ENCODE measurements at regions not wholly inside any gene's neighbourhood (a gene's known extent, or its start where the extent isn't known, plus 50 kb on each side); places are given as distances from the start of the nearest gene placed in this dataset.

- Histone ChIP-seq H2AFZ (ENCODE audit: low read depth, low read length, severe bottlenecking) (no peak overlapping the region), H3F3A (ENCODE audit: insufficient read depth) (no peaks in the 10 kb centered on the region), H3K4me3 (ENCODE audit: insufficient read depth, low read length, poor library complexity, severe bottlenecking) (no peak overlapping the region), H3K9ac (ENCODE audit: low read length) (no peak overlapping the region), H3K36me3 (ENCODE audit: low read length) (no peaks in the 10 kb centered on the region), H3K27me3 (ENCODE audit: low read length) (no peaks in the 10 kb centered on the region), H3K4me2 (ENCODE audit: low read depth, low read length, poor library complexity, severe bottlenecking) (no peak overlapping the region), H3K9me3 (ENCODE audit: insufficient read depth, low read length) (0 out of 2 replicates have a peak, but pooled peaks cover 2% of the 10 kb centered on the region), H3K9me2 (replicated peaks; ENCODE audit: insufficient read depth, low read length) (no peaks in the 10 kb centered on the region), H3K79me2 (ENCODE audit: insufficient read depth, low read length) (no peaks in the 10 kb centered on the region), H4K20me1 (ENCODE audit: low read depth, low read length) (no peaks in the 10 kb centered on the region), H3K27ac (ENCODE audit: low read depth, low read length) (no peak overlapping the region)
- TF ChIP-seq CTCF (IDR thresholded peaks at IDR 0.05; ENCODE audit: insufficient read depth, low read length, poor library complexity, severe bottlenecking) (no peak), EZH2phosphoT487 (conservative IDR thresholded peaks at IDR 0.05; ENCODE audit: low read length) (no peak)
Measured at GRCh38 chr4:134393592-134393991, 192.0 kb upstream of the PABPC4L start.

- H2AFZ ChIP-seq (ENCODE audit: low read depth, low read length, severe bottlenecking) = peak overlapping the region; percentile 13
- H3K9me2 ChIP-seq (replicated peaks; ENCODE audit: insufficient read depth, low read length) = no peaks in the 10 kb centered on the region
- no peaks in the 10 kb centered on the region for H3K9me3 ChIP-seq (ENCODE audit: insufficient read depth, low read length)
- H4K20me1 ChIP-seq (ENCODE audit: low read depth, low read length) = no peaks in the 10 kb centered on the region
- H3K36me3 ChIP-seq (ENCODE audit: low read length) = no peaks in the 10 kb centered on the region
- H3K27ac ChIP-seq (ENCODE audit: low read depth, low read length) = no peak overlapping the region
- H3K4me3 ChIP-seq (ENCODE audit: insufficient read depth, low read length, poor library complexity, severe bottlenecking) = no peak overlapping the region
- H3K27me3 ChIP-seq (ENCODE audit: low read length) = no peaks in the 10 kb centered on the region
- no peaks in the 10 kb centered on the region for H3F3A ChIP-seq (ENCODE audit: insufficient read depth)
- TF ChIP-seq CTCF (IDR thresholded peaks at IDR 0.05; ENCODE audit: insufficient read depth, low read length, poor library complexity, severe bottlenecking) (no peak), EZH2phosphoT487 (conservative IDR thresholded peaks at IDR 0.05; ENCODE audit: low read length) (no peak)
- no peak overlapping the region for H3K9ac ChIP-seq (ENCODE audit: low read length)
- no peak overlapping the region for H3K4me2 ChIP-seq (ENCODE audit: low read depth, low read length, poor library complexity, severe bottlenecking)
- H3K79me2 ChIP-seq (ENCODE audit: insufficient read depth, low read length) = no peaks in the 10 kb centered on the region
Measured at GRCh38 chr4:134390319-134390718, 188.7 kb upstream of the PABPC4L start.

GRCh38 chr4:134388351-134388750 is 186.8 kb upstream of the PABPC4L start:
- no peak for TF ChIP-seq CTCF (IDR thresholded peaks at IDR 0.05; ENCODE audit: insufficient read depth, low read length, poor library complexity, severe bottlenecking)
- no peak for TF ChIP-seq EZH2phosphoT487 (conservative IDR thresholded peaks at IDR 0.05; ENCODE audit: low read length)
- no peak overlapping the region for H2AFZ ChIP-seq (ENCODE audit: low read depth, low read length, severe bottlenecking)
- no peaks in the 10 kb centered on the region for H3K36me3 ChIP-seq (ENCODE audit: low read length)
- no peaks in the 10 kb centered on the region for H3K79me2 ChIP-seq (ENCODE audit: insufficient read depth, low read length)
- H3K4me2 ChIP-seq (ENCODE audit: low read depth, low read length, poor library complexity, severe bottlenecking) = no peak overlapping the region
- H3K27me3 ChIP-seq (ENCODE audit: low read length) = no peaks in the 10 kb centered on the region
- no peaks in the 10 kb centered on the region for H4K20me1 ChIP-seq (ENCODE audit: low read depth, low read length)
- no peak overlapping the region for H3K9ac ChIP-seq (ENCODE audit: low read length)
- no peaks in the 10 kb centered on the region for H3F3A ChIP-seq (ENCODE audit: insufficient read depth)
- H3K27ac ChIP-seq (ENCODE audit: low read depth, low read length) = no peak overlapping the region
- H3K9me2 ChIP-seq (replicated peaks; ENCODE audit: insufficient read depth, low read length) = no peaks in the 10 kb centered on the region
- no peak overlapping the region for H3K4me3 ChIP-seq (ENCODE audit: insufficient read depth, low read length, poor library complexity, severe bottlenecking)
- no peaks in the 10 kb centered on the region for H3K9me3 ChIP-seq (ENCODE audit: insufficient read depth, low read length)

Measured in SU-DHL-6 (cell line).